Body of pancreas (tissue), 4 donors: ENCODE measurements at regions not wholly inside any gene's neighbourhood (a gene's known extent, or its start where the extent isn't known, plus 50 kb on each side); places are given as distances from the start of the nearest gene placed in this dataset.

Experiments
- ATAC-seq: fragments of 150-250 bp; one replicate; pipeline ENCODE4 v1.9.1; 2016
- DNase-seq, 4 donors: peaks; one replicate each; pipeline ENCODE4 v3.0.0-alpha.2; 2019
- H3K27ac ChIP-seq, 4 donors: fragments of 200-600 bp; sonication (generic); 1 replicate in 3 of 4; 2 replicates in 1 of 4; pipeline versions ENCODE4 v1.5.1 to v1.6.1; 2016 to 2019; ENCODE audit warnings: mild to moderate bottlenecking in 1 of 4, mixed read lengths in 1 of 4, moderate library complexity in 1 of 4
- H3K27me3 ChIP-seq, 2 donors: fragments of 200-600 bp; sonication (generic); one replicate each; pipeline ENCODE4 v1.6.0; 2016; ENCODE audit warnings: mild to moderate bottlenecking in 1 of 2
- H3K36me3 ChIP-seq, 2 donors: fragments of 200-600 bp; sonication (generic); replicated peaks in 1 of 2; 2 replicates each; pipeline ENCODE4 v1.5.1; 2016; ENCODE audit warnings: low read depth in 2 of 2; ENCODE audit not compliant: insufficient read depth in 1 of 2
- H3K4me1 ChIP-seq: fragments of 200-600 bp; sonication (generic); one replicate; pipeline ENCODE4 v1.6.0; 2016
- H3K4me3 ChIP-seq, 2 donors: fragments of 200-600 bp; sonication (generic); 1 replicate in 1 of 2; 2 replicates in 1 of 2; pipeline ENCODE4 v1.5.1; 2016 to 2019
- H3K9me3 ChIP-seq, 3 donors: fragments of 200-600 bp; sonication (generic); 1 replicate in 2 of 3; 2 replicates in 1 of 3; pipeline ENCODE4 v1.5.1; 2016
- POLR2A ChIP-seq, 3 donors: fragments of 450-650 bp; IDR thresholded peaks; one replicate each; pipeline ENCODE4 v1.6.1; 2016; ENCODE audit warnings: antibody characterized with exemption in 3 of 3, mild to moderate bottlenecking in 2 of 3
- WGBS, 2 donors: methylation state at CpG; one replicate each; pipeline ENCODE4 v1.1.5; 2017; 5-methylcytosine and 5-hydroxymethylcytosine counted together
- intact Hi-C: fragments of 100-400 bp; cut with DNase I; formaldehyde crosslinking; loops from one replicate; pipeline ENCODE4 v1.15.1; 2023
- TF ChIP-seq, protein P1 (sequence below), 7 experiments: fragments of 450-650 bp in 4 of 7; fragments of 200-600 bp in 3 of 7; sonication (generic) in 3 of 7; IDR thresholded peaks; one replicate each; pipeline ENCODE4 v1.5.1; 2016 to 2019; ENCODE audit warnings: antibody characterized with exemption in 7 of 7

DNA sequence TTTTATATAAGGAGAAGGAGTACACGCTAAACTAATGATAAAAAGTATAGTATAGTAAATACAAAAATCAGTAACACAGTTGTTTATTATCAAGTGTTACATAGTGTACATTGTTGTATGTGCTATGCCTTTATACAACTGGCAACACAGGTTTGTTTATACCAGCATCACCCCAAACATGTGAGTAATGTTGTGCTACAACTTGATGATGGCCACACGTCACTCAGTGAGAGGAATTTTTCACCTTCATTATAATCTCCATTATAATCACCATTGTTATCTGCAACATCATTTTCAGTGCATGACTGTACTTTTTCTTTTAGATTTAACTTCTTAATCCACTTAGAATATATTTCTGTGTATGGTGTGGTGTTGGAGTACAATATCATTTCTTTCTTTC is 204.0 kb upstream of the CTNNB1 start:
- no peaks in the 10 kb centered on the region for H3K27me3 ChIP-seq
- H3K9me3 ChIP-seq: no peaks in the 10 kb centered on the region
- no peaks in the 10 kb centered on the region for H3K36me3 ChIP-seq
- DNase-seq (no peak), ATAC-seq (no peak)
- no peak overlapping the region for H3K4me3 ChIP-seq
- no peak overlapping the region for H3K27ac ChIP-seq
- intact Hi-C loops: no loop called here
- TF ChIP-seq, protein P1, sequence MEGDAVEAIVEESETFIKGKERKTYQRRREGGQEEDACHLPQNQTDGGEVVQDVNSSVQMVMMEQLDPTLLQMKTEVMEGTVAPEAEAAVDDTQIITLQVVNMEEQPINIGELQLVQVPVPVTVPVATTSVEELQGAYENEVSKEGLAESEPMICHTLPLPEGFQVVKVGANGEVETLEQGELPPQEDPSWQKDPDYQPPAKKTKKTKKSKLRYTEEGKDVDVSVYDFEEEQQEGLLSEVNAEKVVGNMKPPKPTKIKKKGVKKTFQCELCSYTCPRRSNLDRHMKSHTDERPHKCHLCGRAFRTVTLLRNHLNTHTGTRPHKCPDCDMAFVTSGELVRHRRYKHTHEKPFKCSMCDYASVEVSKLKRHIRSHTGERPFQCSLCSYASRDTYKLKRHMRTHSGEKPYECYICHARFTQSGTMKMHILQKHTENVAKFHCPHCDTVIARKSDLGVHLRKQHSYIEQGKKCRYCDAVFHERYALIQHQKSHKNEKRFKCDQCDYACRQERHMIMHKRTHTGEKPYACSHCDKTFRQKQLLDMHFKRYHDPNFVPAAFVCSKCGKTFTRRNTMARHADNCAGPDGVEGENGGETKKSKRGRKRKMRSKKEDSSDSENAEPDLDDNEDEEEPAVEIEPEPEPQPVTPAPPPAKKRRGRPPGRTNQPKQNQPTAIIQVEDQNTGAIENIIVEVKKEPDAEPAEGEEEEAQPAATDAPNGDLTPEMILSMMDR (IDR thresholded peaks at IDR 0.05): no peak
- TF ChIP-seq POLR2A (IDR thresholded peaks at IDR 0.05): no peak
- WGBS, 2 donors: 86 to 93% methylated on average over 2 of the region's 2 CpGs
- no peaks in the 10 kb centered on the region for H3K4me1 ChIP-seq

DNA sequence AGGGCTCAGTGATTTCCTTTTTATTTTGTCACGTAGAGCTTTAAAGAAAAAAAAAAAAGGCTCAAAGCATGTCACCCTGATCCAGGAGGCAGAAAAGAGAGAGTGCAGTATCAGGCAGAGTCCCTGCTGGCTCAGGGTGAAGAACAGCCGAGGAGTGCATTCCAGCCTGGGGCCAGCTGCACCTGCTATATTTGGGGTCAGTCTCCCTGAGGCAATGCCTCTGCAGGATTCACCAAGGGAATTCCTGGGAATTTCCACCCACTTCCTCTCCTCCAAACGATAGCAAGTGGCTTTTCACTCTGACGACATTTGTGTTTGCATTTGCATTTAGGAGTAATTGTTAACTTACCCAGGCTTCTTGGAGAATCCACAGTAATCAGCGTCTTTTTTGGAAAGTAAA is 202.9 kb upstream of the CTNNB1 start:
- no peaks in the 10 kb centered on the region for H3K4me1 ChIP-seq
- ATAC-seq (no peak), DNase-seq (no peak)
- TF ChIP-seq, protein P1 (IDR thresholded peaks at IDR 0.05): no peak
- no peak for TF ChIP-seq POLR2A (IDR thresholded peaks at IDR 0.05)
- intact Hi-C loops: no loop called here
- H3K4me3 ChIP-seq: no peak overlapping the region
- no peak overlapping the region for H3K27ac ChIP-seq
- WGBS, 2 donors: 48 to 57% methylated on average over 5 of the region's 5 CpGs
- no peaks in the 10 kb centered on the region for H3K9me3 ChIP-seq
- H3K27me3 ChIP-seq: no peaks in the 10 kb centered on the region
- H3K36me3 ChIP-seq: no peaks in the 10 kb centered on the region

DNA sequence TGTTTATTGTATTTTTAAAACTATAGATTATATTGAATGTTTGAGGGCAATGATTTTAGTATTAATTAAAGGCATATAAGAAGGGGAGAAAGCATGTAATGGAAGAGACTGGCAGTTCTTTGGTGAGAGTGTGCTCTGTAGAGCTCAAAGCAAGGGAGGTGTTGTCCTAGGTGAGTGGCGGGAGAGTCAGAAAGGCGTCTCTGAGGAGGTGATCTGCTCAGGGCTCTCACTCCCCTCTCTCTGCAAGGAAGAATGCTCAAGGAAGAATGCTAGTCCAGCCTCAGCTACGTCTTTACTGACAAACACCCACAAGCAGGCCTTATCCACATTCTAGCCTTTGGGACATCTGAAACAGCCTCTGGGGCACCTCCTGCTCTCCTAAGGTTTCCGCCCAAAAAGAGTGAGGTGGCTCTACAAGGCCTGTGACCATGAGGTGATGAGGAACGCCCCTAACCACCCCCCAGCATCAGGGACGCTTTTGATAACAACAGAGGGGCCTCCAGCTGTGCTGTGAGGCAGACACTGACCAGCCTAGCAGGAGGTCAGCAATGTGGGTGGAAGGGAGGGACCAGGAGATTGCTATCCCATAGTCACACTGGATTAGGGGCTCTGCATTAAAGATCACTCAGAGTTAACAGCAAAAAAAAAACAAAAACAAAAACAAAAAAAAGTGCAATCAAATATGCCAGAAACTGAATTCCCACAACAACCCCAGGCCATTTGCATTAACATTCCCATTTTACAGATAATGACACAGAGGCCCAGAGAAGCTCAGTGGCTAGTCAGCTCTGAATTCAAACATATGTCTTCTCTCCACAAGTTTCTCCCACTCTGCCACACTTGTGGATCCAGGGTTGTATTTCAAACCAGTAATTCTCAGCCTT is 202.2 kb upstream of the CTNNB1 start:
- ATAC-seq (no peak), DNase-seq (no peak)
- Histone ChIP-seq H3K27me3 (no peaks in the 10 kb centered on the region), H3K4me1 (no peaks in the 10 kb centered on the region), H3K36me3 (no peaks in the 10 kb centered on the region), H3K9me3 (no peaks in the 10 kb centered on the region), H3K27ac (no peak overlapping the region), H3K4me3 (no peak overlapping the region)
- TF ChIP-seq, protein P1 (IDR thresholded peaks at IDR 0.05): no peak
- no peak for TF ChIP-seq POLR2A (IDR thresholded peaks at IDR 0.05)
- intact Hi-C loops: no loop called here
- 74 to 75% methylated on average over 6 of the region's 6 CpGs for WGBS, 2 donors

DNA sequence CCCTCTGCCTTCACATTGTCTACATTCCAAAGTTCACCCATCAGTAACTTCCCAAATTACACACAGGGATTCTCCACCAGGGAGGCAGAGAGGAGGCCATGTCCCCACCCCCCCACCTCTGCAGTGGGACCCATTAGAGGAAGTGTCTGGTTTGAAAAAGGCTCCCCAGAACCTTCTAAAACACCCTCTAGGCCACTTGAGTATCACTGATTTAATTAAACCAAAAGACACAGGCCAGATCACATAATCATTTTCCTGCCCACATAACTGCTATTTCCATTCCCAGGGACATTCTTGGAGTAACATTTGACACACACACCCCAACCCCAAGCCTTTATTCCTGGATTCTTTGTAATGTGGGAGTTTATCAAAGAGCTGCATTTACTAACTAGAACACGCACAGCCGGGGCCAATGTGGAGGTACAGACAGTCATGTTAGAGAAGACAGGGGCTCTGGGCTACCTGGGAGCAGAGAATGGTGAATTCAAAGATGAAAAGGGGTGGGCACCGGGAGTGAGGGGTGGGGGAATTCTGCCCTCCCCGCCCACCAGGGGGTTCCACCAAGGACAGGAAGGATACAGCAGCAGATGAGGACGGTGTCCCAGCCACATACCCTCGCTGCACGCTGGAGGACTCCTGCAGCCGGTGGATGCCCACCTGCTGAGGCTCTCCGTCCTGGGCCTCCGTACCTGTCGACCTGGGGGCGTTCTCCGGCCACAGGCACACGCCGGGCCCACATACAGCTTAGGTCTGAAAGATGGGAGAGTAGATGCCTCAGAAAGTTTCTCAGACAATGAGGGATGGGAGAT is 201.4 kb upstream of the CTNNB1 start:
- WGBS, 2 donors: 81 to 88% methylated on average over 12 to 15 of the region's 15 CpGs
- H3K4me3 ChIP-seq: no peak overlapping the region
- no peak for TF ChIP-seq POLR2A (IDR thresholded peaks at IDR 0.05)
- TF ChIP-seq, protein P1 (IDR thresholded peaks at IDR 0.05): no peak
- no peaks in the 10 kb centered on the region for H3K9me3 ChIP-seq
- H3K36me3 ChIP-seq: no peaks in the 10 kb centered on the region
- intact Hi-C loops: no loop called here
- H3K27ac ChIP-seq: no peak overlapping the region
- no peaks in the 10 kb centered on the region for H3K27me3 ChIP-seq
- DNase-seq: no peak
- ATAC-seq: no peak
- no peaks in the 10 kb centered on the region for H3K4me1 ChIP-seq
